ENCODE measurements at regions not wholly inside any gene's neighbourhood (a gene's known extent, or its start where the extent isn't known, plus 50 kb on each side); places are given as distances from the start of the nearest gene placed in this dataset.

- TF ChIP-seq ARNT (IDR thresholded peaks at IDR 0.05) (no peak), TARDBP (IDR thresholded peaks at IDR 0.05) (no peak), PKNOX1 (IDR thresholded peaks at IDR 0.05) (no peak), FOXA1 (IDR thresholded peaks at IDR 0.05) (no peak), ELF4 (IDR thresholded peaks at IDR 0.05) (no peak), FOXM1 (IDR thresholded peaks at IDR 0.05; ENCODE audit: borderline replicate concordance) (no peak), SUZ12 (IDR thresholded peaks at IDR 0.05) (no peak), FOXK2 (IDR thresholded peaks at IDR 0.05) (no peak), LEF1 (IDR thresholded peaks at IDR 0.05; ENCODE audit: borderline replicate concordance) (no peak), CTBP1 (IDR thresholded peaks at IDR 0.05; ENCODE audit: borderline replicate concordance) (no peak), NFRKB (IDR thresholded peaks at IDR 0.05) (no peak), ZNF384 (IDR thresholded peaks at IDR 0.05) (peak; percentile 49), BHLHE40 (IDR thresholded peaks at IDR 0.05; ENCODE audit: borderline replicate concordance) (no peak)
Observed at GRCh38 chr6:145270464-145270863, 464.9 kb downstream of the EPM2A start.
